ENCODE measurements at regions not wholly inside any gene's neighbourhood (a gene's known extent, or its start where the extent isn't known, plus 50 kb on each side); places are given as distances from the start of the nearest gene placed in this dataset.

DNA sequence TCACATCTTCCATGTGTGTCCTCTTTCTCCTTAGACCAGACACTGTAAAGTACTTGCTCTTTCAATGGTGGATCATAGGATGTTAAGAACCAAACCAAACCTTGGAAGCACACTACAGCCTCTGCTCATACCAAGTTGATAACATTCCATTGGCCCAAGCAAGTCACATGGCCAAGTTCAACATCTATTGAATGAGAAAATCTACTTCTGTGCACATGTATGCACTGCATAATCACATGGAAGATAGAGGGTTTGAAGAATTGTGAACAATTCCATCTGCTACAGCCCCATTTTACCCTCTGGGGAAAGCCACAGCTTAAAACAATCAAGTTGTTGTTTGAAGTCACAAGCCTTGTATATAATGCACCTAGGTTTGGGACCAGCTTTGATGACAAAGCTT, 68.2 kb downstream of the MFAP3 start:
- no peak overlapping the region for H3K4me3 ChIP-seq
- H3K27ac ChIP-seq, result no peak overlapping the region

DNA sequence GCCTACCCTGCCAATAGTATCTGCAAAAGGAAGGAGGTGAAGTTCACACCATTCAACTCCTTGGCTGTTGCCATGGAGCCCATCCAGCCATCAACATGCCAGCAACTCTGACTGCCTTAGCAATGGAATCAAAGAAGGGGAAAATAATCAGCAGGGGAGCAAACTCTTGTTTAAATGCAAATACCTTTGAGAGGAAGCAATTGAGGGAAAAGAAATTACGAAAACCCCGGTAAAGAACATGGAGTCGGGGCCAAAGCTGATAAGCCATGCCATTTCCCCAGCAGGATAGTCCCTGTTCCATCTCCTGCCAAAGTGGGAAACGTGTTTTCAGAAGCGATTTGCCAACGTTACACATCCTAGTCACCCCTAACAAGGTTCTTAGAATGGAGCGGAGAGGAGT, 69.0 kb downstream of the MFAP3 start:
- H3K27ac ChIP-seq, result no peak overlapping the region
- H3K4me3 ChIP-seq, result no peak overlapping the region

GRCh38 chr5:154109416-154110106, 70.8 kb downstream of the MFAP3 start:
- Histone ChIP-seq H3K27ac (no peak overlapping the region), H3K4me3 (no peak overlapping the region)

GRCh38 chr5:154110107-154110453, 71.3 kb downstream of the MFAP3 start:
- no peak overlapping the region for H3K27ac ChIP-seq
- H3K4me3 ChIP-seq, result no peak overlapping the region

- H3K4me3 ChIP-seq, result no peak overlapping the region
Observed at GRCh38 chr5:154110716-154111115, 71.9 kb downstream of the MFAP3 start.

GRCh38 chr5:154111214-154111613, 72.4 kb downstream of the MFAP3 start:
- Histone ChIP-seq H3K4me3 (no peak overlapping the region), H3K27ac (no peak overlapping the region)

More at GRCh38 chr5:154110716-154111115, 71.9 kb downstream of the MFAP3 start:
- H3K27ac ChIP-seq, result no peak overlapping the region

GRCh38 chr5:154112255-154112654, 73.5 kb downstream of the MFAP3 start:
- Histone ChIP-seq H3K4me3 (no peak overlapping the region), H3K27ac (no peak overlapping the region)

- Histone ChIP-seq H3K4me3 (no peak overlapping the region), H3K27ac (no peak overlapping the region)
Observed at GRCh38 chr5:154115291-154115690, 75.2 kb upstream of the GALNT10 start.

GRCh38 chr5:154117050-154117449, 73.5 kb upstream of the GALNT10 start:
- H3K27ac ChIP-seq, result no peak overlapping the region
- H3K4me3 ChIP-seq, result no peak overlapping the region

- Histone ChIP-seq H3K4me3 (no peak overlapping the region), H3K27ac (no peak overlapping the region)
Observed at GRCh38 chr5:154117930-154118329, 72.6 kb upstream of the GALNT10 start.

DNA sequence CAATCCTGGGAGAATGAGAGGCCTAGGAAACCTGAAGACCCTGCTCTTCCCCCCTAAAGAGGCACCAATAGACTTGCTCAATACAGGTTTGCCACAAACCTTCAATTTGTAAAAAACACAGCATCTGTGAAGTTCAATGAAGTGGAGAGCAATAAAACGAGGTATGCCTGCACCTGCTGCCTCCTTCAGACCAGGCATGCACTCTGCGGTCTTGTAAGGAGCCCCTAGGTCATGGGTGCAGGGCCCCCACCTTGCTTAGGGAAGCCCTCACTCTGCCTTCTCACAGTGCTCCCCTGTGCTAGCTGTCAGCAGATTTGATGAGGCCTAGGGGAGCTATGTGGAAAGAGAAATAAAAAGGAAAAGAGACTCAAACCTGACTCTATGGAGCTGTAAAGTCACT, 72.1 kb upstream of the GALNT10 start:
- Histone ChIP-seq H3K4me3 (no peak overlapping the region), H3K27ac (no peak overlapping the region)

DNA sequence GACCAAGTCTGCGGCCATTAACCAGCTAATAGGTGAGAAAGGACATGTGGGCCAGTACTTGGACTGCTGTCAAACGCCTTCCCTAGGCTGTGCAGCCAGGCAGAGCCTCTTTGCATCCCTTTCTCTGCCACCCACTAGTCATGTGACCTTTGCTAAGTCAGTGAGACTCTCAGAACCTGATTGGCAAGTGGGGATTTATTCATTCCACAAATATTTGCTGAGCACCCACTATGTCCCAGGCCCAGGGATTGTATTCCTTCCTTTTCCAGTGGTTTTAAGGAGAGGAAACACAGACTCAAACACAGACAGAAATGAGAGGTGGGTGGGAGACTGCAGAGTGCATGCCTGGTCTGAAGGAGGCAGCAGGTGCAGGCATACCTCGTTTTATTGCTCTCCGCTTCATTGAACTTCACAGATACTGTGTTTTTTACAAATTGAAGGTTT, 71.6 kb upstream of the GALNT10 start:
- H3K4me3 ChIP-seq, result no peak overlapping the region
- H3K27ac ChIP-seq, result no peak overlapping the region

- no peak overlapping the region for H3K27ac ChIP-seq
- no peak overlapping the region for H3K4me3 ChIP-seq
Observed at GRCh38 chr5:154129013-154129412, 61.5 kb upstream of the GALNT10 start.

DNA sequence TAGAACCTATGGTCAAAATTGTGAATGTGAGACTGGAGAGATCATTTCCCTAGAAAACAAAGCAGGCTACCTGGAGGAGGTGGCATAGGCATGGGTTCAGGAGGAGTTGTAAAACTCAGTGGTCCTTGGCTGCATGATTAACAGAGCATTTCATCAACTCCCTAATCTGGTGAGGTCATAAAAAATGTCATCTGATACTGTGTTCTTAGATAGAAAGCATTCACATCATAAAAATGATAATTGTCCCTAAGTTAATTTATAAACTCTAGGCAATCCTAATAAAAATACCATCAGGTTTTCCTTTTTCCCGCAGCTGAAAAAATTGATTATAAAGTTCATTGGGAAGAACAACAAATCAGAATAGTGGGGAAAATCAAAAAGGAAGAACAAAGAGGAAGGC, 60.6 kb upstream of the GALNT10 start:
- H3K4me3 ChIP-seq, result no peak overlapping the region

GRCh38 chr5:154131817-154132216, 58.7 kb upstream of the GALNT10 start:
- H3K27ac ChIP-seq, result no peak overlapping the region

More for the DNA sequence above, 60.6 kb upstream of the GALNT10 start:
- no peak overlapping the region for H3K27ac ChIP-seq

GRCh38 chr5:154132718-154133307, 57.7 kb upstream of the GALNT10 start:
- Histone ChIP-seq H3K27ac (no peak overlapping the region), H3K4me3 (no peak overlapping the region)

More at GRCh38 chr5:154131817-154132216, 58.7 kb upstream of the GALNT10 start:
- H3K4me3 ChIP-seq, result no peak overlapping the region

- Histone ChIP-seq H3K27ac (no peak overlapping the region), H3K4me3 (no peak overlapping the region)
Observed at GRCh38 chr5:154133591-154133990, 56.9 kb upstream of the GALNT10 start.

DNA sequence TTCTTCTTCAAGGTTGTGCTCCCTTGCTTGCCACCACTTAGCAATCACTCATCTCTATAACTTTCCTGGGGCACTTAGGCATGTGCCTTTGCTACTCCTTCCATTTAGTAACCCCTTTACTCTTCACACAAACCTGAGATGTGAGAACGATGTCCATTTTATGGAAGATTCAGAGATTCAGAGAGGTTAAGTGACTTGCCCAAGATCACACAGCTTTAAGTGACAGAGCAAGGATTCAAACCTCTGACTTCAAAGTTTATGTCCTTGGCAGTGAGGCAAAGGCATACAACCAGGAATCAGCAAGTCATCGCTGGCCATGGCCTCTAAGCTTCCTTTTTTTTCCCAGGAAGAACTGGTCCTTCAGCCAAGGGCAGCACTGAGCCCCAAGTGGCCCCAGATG, 56.0 kb upstream of the GALNT10 start:
- H3K27ac ChIP-seq, result no peak overlapping the region
- H3K4me3 ChIP-seq, result no peak overlapping the region

DNA sequence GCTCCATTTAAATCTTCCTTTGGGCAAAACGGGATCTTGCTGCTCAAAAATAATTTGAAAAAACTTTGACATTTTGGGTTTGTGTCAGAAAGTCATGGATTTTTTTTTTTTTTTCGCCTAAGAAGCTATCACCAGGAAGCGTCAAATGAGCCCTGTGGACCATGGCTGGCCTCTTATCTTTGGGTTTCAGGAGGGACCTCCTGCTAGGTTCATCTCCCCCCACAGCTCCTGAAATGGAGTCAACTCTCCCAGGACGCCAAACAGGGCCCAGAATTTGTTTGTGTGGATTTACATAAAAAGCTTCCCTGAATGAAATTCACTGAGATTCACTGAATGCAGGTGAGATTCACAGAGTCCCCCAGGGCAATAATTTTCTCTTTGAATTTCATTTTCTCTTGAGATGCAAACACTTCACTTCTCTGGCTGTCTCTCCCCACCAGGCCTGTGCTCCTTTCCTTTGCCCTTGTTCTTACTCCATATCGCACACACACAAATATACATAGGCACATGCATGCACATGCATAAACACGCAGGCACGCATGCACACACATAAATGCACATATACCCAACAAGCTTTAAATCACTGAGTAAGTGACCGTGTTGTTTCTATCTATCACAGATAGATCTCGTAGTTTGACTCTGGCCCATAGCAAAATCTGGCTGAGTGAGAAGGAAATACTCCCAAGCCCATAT, 55.3 kb upstream of the GALNT10 start:
- no peak overlapping the region for H3K27ac ChIP-seq
- no peak overlapping the region for H3K4me3 ChIP-seq

- Histone ChIP-seq H3K4me3 (no peak overlapping the region), H3K27ac (no peak overlapping the region)
Observed at GRCh38 chr5:154136141-154136540, 54.4 kb upstream of the GALNT10 start.

DNA sequence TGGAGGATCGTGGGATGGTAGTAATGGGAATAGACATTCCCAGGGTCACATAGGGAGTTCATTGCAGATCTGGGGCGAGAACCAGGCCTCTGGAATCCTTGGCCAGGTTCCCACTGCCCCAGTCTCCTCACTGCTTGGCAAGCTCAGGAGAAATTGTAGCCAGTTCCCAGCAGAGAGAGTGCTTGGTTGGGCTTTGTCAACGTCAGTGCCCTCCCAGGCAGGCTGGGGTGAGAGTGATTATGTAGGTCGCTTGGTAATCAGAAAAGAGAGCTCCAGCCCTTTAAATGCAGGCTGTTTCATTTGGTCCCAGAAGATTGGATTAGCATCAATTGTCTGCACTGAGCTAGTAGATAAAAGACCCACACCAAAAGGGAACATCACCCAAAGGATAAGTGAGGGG, 51.8 kb upstream of the GALNT10 start:
- H3K27ac ChIP-seq, result no peak overlapping the region
- H3K4me3 ChIP-seq, result no peak overlapping the region

All from skin epidermis (tissue), 12 donors.